Activated T-cell treated with anti-CD3 and anti-CD28 coated beads, Interleukin-2, amount 50 U/mL, for 4 hours (primary cell): ENCODE measurements at regions not wholly inside any gene's neighbourhood (a gene's known extent, or its start where the extent isn't known, plus 50 kb on each side); places are given as distances from the start of the nearest gene placed in this dataset.

Source experiments
- ATAC-seq, 2 donors: fragments of 200-7000 bp; cut with Tn5 transposase; one replicate each; pipeline ENCODE4 v1.10.0; 2021
- DNase-seq: peaks from one replicate; pipeline ENCODE4 v3.0.0-alpha.2; 2020
- H3K27me3 Mint-ChIP-seq: one replicate; pipeline ENCODE4 v1.8.0; 2021; ENCODE audit warnings: low read depth, mixed read lengths
- H3K36me3 Mint-ChIP-seq: one replicate; pipeline ENCODE4 v1.8.0; 2022; ENCODE audit warnings: mixed read lengths; ENCODE audit not compliant: insufficient read depth
- H3K4me1 Mint-ChIP-seq: one replicate; pipeline ENCODE4 v1.8.0; 2021; ENCODE audit warnings: low read depth, mixed read lengths
- H3K4me3 Mint-ChIP-seq: one replicate; pipeline ENCODE4 v1.8.0; 2021; ENCODE audit warnings: mild to moderate bottlenecking, moderate library complexity, mixed read lengths
- H3K9me3 Mint-ChIP-seq: one replicate; pipeline ENCODE4 v1.8.0; 2021; ENCODE audit warnings: mixed read lengths

DNA sequence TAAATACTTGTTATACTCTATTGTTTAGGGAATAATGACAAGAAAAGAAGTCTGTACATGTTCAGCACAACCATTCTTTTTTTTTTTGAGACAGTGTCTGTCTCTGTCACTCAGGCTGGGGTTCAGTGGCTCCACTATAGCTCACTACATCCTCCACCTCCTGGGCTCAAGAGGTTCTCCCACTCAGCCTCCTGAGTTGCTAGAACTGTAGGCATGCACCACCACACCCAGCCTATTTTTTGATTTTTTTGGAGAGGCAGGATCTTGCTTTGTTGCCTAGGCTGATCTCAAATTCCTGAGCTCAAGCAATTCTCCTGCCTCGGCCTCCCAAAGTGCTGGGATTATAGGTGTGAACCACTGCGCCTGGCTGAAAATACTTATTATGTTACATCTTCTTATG lies 250.0 kb downstream of the MIAT start:
- DNase-seq, result no peak
- H3K4me3 Mint-ChIP-seq, result no peak overlapping the region
- peaks cover 10% of the 10 kb centered on the region for H3K4me1 Mint-ChIP-seq
- ATAC-seq, result no peak
- peaks cover 13% of the 10 kb centered on the region for H3K36me3 Mint-ChIP-seq
- H3K9me3 Mint-ChIP-seq, result no peaks in the 10 kb centered on the region
- H3K27me3 Mint-ChIP-seq, result peaks cover 17% of the 10 kb centered on the region

DNA sequence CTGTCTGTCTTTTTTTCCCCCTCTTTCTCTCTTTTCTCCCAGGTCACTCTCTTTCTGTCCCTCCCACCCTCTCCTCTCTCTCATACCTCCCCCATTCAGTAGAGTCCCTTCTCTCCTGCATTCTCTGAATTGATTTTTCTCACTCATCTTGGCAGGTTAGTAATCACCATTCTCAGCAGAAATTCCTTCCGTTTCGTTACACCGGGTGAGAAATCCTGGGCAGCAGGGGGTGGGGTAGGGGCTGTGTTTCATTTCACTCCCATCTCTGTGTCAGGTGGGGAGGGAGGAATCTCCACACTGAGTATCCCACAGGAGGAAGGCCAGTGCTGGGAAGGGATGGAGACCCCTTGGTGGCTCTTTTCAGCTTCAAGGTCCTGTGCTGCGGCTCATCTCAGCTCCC lies 253.5 kb downstream of the MIAT start:
- Mint-ChIP-seq H3K9me3 (no peaks in the 10 kb centered on the region), H3K27me3 (no peaks in the 10 kb centered on the region), H3K4me3 (no peak overlapping the region), H3K4me1 (no peaks in the 10 kb centered on the region), H3K36me3 (peaks cover 13% of the 10 kb centered on the region)
- ATAC-seq (no peak), DNase-seq (no peak)

DNA sequence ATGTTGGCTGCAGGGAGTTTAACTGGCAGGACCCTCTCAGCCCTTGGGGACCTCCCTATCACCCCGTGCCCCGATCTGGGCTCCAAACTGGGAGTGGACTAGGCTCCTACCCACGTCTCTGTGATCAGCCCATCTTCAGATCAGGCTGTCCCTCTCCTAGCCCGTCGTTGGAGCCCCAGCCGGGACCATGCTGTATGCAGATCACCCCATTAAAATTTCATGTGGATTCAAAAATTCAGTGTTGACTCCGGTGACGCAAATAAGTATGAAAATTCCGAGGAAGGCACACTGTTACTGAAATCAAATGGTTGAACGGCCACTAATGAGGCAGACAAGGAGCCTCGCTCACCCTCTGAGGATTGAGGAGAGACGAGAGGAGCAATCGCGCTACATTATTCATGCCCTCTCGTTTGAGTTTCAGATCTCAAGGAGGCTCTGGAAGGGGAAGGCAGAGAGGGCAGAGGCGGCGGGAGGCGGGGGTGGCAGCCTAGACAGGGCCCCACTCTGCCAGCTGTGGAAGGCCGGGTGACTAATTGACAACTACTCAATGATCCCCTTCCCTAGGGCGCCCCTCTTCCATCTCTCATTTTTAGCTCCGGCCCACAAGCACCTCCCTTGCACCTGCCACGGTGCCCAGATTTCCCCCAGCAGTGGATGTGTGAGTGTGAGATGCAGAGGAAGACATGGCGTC lies 255.4 kb downstream of the MIAT start:
- Mint-ChIP-seq H3K27me3 (no peaks in the 10 kb centered on the region), H3K4me1 (no peaks in the 10 kb centered on the region), H3K9me3 (no peaks in the 10 kb centered on the region), H3K4me3 (no peak overlapping the region), H3K36me3 (peaks cover 8% of the 10 kb centered on the region)
- DNase-seq (no peak), ATAC-seq (no peak)

DNA sequence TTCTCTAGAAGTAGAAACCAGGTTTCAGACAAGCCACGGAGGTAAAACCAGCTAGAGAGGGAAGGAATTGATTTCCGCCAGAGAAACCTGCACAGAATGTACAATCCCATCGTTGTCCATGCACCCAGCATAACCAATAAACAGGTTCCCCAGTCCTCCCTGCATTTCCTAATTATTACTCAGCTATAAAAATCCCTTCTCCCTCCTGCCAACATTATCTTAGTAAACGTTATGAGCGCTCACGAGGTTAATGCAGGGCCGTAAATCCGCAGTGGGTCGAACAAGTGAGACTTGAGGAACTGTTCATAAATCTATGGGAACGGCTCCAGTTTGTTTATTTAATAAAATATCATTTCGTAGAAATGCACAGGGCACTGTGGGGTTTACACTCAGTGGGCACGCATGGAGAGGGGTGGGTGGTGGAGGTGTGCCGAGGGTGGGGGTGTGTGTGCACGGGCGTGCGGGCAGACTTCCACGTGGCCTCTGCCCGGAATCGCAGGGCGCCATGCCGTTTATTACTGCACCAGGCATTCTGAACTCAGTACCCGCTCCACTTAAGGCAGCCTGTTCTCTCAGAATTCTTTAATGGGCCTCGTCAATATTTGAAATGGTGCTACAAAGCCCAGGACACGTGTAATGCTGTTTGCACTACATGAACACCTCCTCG lies 257.3 kb downstream of the MIAT start:
- Mint-ChIP-seq H3K36me3 (no peaks in the 10 kb centered on the region), H3K27me3 (no peaks in the 10 kb centered on the region), H3K4me1 (no peaks in the 10 kb centered on the region), H3K9me3 (no peaks in the 10 kb centered on the region), H3K4me3 (no peak overlapping the region)
- ATAC-seq, result no peak
- DNase-seq, result no peak

- DNase-seq (no peak), ATAC-seq (no peak)
- Mint-ChIP-seq H3K27me3 (no peaks in the 10 kb centered on the region), H3K9me3 (no peaks in the 10 kb centered on the region), H3K4me3 (no peak overlapping the region), H3K4me1 (no peaks in the 10 kb centered on the region), H3K36me3 (no peaks in the 10 kb centered on the region)
These were observed 258.8 kb downstream of the MIAT start for GRCh38 chr22:26916236-26916635.

- no peaks in the 10 kb centered on the region for H3K9me3 Mint-ChIP-seq
- H3K27me3 Mint-ChIP-seq, result no peaks in the 10 kb centered on the region
- H3K4me1 Mint-ChIP-seq, result no peaks in the 10 kb centered on the region
- ATAC-seq (no peak), DNase-seq (no peak)
- no peak overlapping the region for H3K4me3 Mint-ChIP-seq
- no peaks in the 10 kb centered on the region for H3K36me3 Mint-ChIP-seq
These were observed 260.8 kb downstream of the MIAT start for GRCh38 chr22:26918226-26918625.

DNA sequence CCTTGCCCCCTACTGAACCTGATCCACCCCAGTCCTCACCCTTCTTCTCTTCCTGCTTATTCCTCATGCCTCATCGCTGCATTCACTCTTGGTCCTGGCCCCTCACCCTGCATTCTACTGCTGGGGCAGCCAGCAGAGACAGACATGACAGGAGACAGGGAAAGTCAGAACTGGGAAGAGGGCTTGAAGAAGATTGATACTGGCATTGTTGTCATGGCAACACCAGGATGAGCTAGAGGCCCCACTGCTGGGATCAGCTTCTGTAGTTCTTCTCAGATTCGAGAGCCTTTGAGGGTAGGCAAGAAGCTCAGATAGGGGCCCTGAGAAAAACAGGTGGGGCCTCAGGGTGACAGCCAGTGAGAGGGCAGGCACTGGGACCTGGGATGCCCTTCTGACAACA lies 264.3 kb downstream of the MIAT start:
- Mint-ChIP-seq H3K36me3 (no peaks in the 10 kb centered on the region), H3K4me3 (no peak overlapping the region), H3K4me1 (no peaks in the 10 kb centered on the region), H3K27me3 (peaks cover 1% of the 10 kb centered on the region), H3K9me3 (no peaks in the 10 kb centered on the region)
- DNase-seq (no peak), ATAC-seq (no peak)

- Mint-ChIP-seq H3K27me3 (peaks cover 2% of the 10 kb centered on the region), H3K36me3 (no peaks in the 10 kb centered on the region), H3K4me3 (no peak overlapping the region), H3K4me1 (no peaks in the 10 kb centered on the region), H3K9me3 (no peaks in the 10 kb centered on the region)
- ATAC-seq (no peak), DNase-seq (no peak)
These were observed 265.4 kb downstream of the MIAT start for GRCh38 chr22:26922806-26923205.

DNA sequence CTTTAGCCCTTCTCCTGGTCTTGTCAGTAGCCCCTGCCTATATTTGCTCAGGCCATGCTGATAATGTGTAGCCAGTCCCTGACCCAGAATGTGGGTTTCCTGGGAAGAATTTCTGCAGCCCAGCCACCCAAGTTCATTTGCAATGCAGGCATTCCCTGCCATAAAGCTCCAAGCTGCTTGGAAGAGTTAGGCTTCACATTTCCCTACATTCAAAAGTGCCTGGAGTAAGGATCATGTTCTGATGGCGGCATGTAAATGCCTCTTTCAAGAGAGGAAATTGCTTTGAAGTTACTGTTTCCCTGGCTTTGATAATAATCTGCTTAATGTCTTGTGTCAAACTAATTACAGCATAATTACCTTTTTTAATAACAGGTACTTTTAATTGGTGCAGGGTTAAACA lies 266.1 kb downstream of the MIAT start:
- DNase-seq, result no peak
- Mint-ChIP-seq H3K27me3 (peaks cover 2% of the 10 kb centered on the region), H3K36me3 (no peaks in the 10 kb centered on the region), H3K9me3 (no peaks in the 10 kb centered on the region), H3K4me3 (no peak overlapping the region), H3K4me1 (no peaks in the 10 kb centered on the region)
- no peak for ATAC-seq

DNA sequence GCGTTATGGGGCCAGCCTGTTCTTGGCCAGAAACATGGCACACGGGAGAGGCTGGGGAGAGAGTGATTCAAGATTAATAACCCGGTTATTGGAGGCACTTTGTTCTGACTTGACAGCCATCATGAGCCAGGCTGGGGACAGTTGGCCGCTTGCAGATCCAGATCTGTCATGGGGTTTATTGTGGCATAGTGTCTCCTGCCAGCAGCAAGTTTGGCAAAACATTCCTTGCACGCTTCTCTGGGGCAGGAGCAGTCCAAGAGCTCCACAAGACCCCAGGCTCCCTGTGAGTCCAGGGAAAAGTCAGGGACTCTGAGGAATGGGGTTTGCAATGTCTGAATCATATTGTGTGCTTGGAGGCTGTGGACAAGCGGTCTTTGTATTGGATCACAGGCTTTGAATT lies 270.4 kb downstream of the MIAT start:
- Mint-ChIP-seq H3K36me3 (no peaks in the 10 kb centered on the region), H3K9me3 (no peaks in the 10 kb centered on the region), H3K4me3 (no peak overlapping the region), H3K4me1 (no peaks in the 10 kb centered on the region), H3K27me3 (peaks cover 2% of the 10 kb centered on the region)
- ATAC-seq, result no peak
- DNase-seq, result no peak

DNA sequence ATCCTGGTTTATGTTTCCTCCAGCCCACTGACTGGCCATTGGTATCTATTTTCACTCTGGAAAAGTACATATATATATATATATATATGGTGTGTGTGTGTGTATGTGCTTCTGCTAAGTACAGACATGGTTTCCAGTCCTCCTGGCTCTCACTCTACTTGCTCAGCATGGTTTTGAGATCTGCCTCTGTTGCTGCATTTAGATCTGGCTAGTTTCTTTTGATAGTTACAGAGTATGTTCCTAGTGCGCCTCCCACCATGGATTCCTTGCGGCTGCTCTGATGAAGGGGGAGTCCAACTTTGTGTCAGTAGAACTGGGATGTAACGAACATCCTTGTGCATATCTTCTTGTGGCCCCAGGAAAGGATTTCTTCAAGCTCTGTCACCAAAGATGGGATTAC lies 274.1 kb downstream of the MIAT start:
- H3K36me3 Mint-ChIP-seq, result peaks cover 2% of the 10 kb centered on the region
- ATAC-seq (no peak), DNase-seq (no peak)
- H3K4me3 Mint-ChIP-seq, result no peak overlapping the region
- H3K9me3 Mint-ChIP-seq, result no peaks in the 10 kb centered on the region
- peaks cover 2% of the 10 kb centered on the region for H3K27me3 Mint-ChIP-seq
- no peaks in the 10 kb centered on the region for H3K4me1 Mint-ChIP-seq

DNA sequence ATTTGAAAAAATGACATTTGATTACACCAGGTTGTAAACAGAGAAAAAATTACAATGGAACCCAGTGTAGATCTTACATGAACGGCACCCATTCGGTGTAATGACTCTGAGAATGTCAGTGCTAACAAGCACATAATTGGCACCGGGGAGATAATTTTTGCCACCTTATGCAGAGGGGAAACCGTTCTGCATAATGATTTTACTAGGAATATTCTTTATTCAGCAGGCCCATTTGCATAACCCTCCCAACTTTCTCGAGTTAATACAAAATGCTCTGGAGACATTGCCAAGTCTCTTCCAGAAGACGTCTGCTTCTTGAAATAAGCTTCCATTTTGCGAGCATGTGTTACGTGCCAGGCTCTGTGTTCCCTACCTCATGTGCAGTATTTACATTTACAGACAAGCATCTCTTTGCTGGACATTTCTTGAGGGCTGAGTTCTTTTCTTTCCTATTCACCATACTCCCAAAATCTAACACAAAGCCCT lies 275.8 kb downstream of the MIAT start:
- H3K27me3 Mint-ChIP-seq, result no peaks in the 10 kb centered on the region
- ATAC-seq, result no peak

DNA sequence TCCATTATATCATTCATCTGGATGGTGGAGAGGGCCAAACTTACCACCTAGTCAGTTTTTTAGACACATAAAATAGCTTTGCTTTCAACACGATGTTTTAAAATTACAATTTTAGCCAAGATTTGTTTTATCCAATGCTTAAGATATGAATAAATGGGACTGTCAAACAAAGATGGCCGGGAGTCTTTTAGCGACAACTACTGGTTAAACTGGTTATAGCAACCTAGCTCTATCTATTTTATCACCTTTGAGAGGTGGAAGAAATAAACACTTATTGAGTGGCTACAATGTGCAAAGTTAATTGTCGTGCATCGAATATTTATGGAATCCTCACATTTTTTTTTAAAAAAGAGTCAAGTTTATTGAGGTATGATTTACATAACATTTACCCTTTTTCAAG lies 279.8 kb downstream of the MIAT start:
- H3K36me3 Mint-ChIP-seq, result peaks cover 7% of the 10 kb centered on the region
- no peak overlapping the region for H3K4me3 Mint-ChIP-seq

More for the DNA sequence above, 275.8 kb downstream of the MIAT start:
- DNase-seq, result no peak
- H3K4me1 Mint-ChIP-seq, result no peaks in the 10 kb centered on the region
- H3K4me3 Mint-ChIP-seq, result no peak overlapping the region
- peaks cover 9% of the 10 kb centered on the region for H3K9me3 Mint-ChIP-seq
- peaks cover 7% of the 10 kb centered on the region for H3K36me3 Mint-ChIP-seq

DNA sequence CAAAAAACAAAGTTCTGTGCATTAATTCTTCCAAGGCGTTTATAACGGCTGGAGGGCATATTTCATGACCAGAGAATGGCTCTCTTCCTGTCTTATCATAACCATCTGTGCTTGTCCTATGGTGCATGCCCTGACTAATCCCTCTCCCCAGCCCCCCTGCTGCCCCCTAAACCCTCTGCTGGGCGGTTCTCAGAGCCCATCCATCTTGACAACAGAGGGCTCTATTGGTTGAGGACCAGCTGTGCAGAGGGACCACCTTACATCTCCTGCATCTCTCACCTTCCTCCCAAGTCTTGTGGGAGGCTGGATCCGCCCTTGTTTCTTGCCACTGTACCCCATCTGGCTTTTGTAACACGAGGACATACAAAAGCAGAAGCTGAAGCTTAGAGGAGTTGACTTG lies 282.1 kb downstream of the MIAT start:
- no peaks in the 10 kb centered on the region for H3K27me3 Mint-ChIP-seq
- peaks cover 7% of the 10 kb centered on the region for H3K36me3 Mint-ChIP-seq
- ATAC-seq (no peak), DNase-seq (no peak)
- H3K9me3 Mint-ChIP-seq, result peaks cover 9% of the 10 kb centered on the region
- H3K4me1 Mint-ChIP-seq, result no peaks in the 10 kb centered on the region
- no peak overlapping the region for H3K4me3 Mint-ChIP-seq

More for the DNA sequence above, 279.8 kb downstream of the MIAT start:
- Mint-ChIP-seq H3K4me1 (no peaks in the 10 kb centered on the region), H3K9me3 (peaks cover 9% of the 10 kb centered on the region), H3K27me3 (no peaks in the 10 kb centered on the region)
- DNase-seq (no peak), ATAC-seq (no peak)

GRCh38 chr22:26941896-26942636 lies 284.7 kb downstream of the MIAT start:
- no peak overlapping the region for H3K4me3 Mint-ChIP-seq
- peaks cover 8% of the 10 kb centered on the region for H3K9me3 Mint-ChIP-seq
- ATAC-seq (no peak), DNase-seq (no peak)
- H3K4me1 Mint-ChIP-seq, result no peaks in the 10 kb centered on the region
- peaks cover 5% of the 10 kb centered on the region for H3K36me3 Mint-ChIP-seq
- no peaks in the 10 kb centered on the region for H3K27me3 Mint-ChIP-seq
